Right kidney (tissue), 1 donor: ENCODE measurements at regions not wholly inside any gene's neighbourhood (a gene's known extent, or its start where the extent isn't known, plus 50 kb on each side); places are given as distances from the start of the nearest gene placed in this dataset.
A peak's percentile ranks its signal among the peaks of the same experiment; 100 is the strongest.
"Not testable (repeated sequence)": the region's sequence is repeated elsewhere in the genome, so short reads cannot be mapped to it uniquely, and the experiment has no call there.

Source experiments
- DNase-seq: peaks from one replicate; pipeline ENCODE4 v3.0.0-alpha.2; 2016

- DNase-seq = no peak
Observed at GRCh38 chr4:96326846-96327245, 487.0 kb downstream of the PDHA2 start.

GRCh38 chr4:96342196-96342595 is 502.3 kb downstream of the PDHA2 start:
- DNase-seq = no peak

- DNase-seq = no peak
Observed at GRCh38 chr4:96342790-96343455, 503.0 kb downstream of the PDHA2 start.

- DNase-seq = no peak
Observed at GRCh38 chr4:96343836-96344235, 503.9 kb downstream of the PDHA2 start.

- no peak for DNase-seq
Observed at GRCh38 chr4:96347582-96347981, 507.7 kb downstream of the PDHA2 start.

GRCh38 chr4:96352051-96352517 is 512.2 kb downstream of the PDHA2 start:
- DNase-seq = no peak

GRCh38 chr4:96354036-96354712 is 514.3 kb downstream of the PDHA2 start:
- DNase-seq = peak; percentile 7

GRCh38 chr4:96355414-96355813 is 515.5 kb downstream of the PDHA2 start:
- no peak for DNase-seq

GRCh38 chr4:96356591-96357370 is 516.9 kb downstream of the PDHA2 start:
- no peak for DNase-seq

GRCh38 chr4:96366632-96367031 is 526.7 kb downstream of the PDHA2 start:
- no peak for DNase-seq

GRCh38 chr4:96375367-96375766 is 535.5 kb downstream of the PDHA2 start:
- DNase-seq = no peak

- no peak for DNase-seq
Observed at GRCh38 chr4:96379524-96379923, 539.6 kb downstream of the PDHA2 start.

- no peak for DNase-seq
Observed at GRCh38 chr4:96380106-96380505, 540.2 kb downstream of the PDHA2 start.

GRCh38 chr4:96383349-96383748 is 543.5 kb downstream of the PDHA2 start:
- no peak for DNase-seq

GRCh38 chr4:96389770-96390169 is 549.9 kb downstream of the PDHA2 start:
- DNase-seq = no peak

- DNase-seq = no peak
Observed at GRCh38 chr4:96390404-96390803, 550.5 kb downstream of the PDHA2 start.

GRCh38 chr4:96395747-96396146 is 555.9 kb downstream of the PDHA2 start:
- no peak for DNase-seq

GRCh38 chr4:96406742-96407141 is 566.8 kb downstream of the PDHA2 start:
- DNase-seq = peak; percentile 3

- DNase-seq = peak; percentile 2
Observed at GRCh38 chr4:96407225-96407624, 567.3 kb downstream of the PDHA2 start.

- DNase-seq = peak; percentile 35
Observed at GRCh38 chr4:96407738-96408463, 568.0 kb downstream of the PDHA2 start.

GRCh38 chr4:96414853-96415252 is 575.0 kb downstream of the PDHA2 start:
- not testable (repeated sequence) for DNase-seq

- DNase-seq = no peak
Observed at GRCh38 chr4:96429657-96430056, 589.8 kb downstream of the PDHA2 start.

- no peak for DNase-seq
Observed at GRCh38 chr4:96431094-96431493, 591.2 kb downstream of the PDHA2 start.
